ENCODE measurements at regions not wholly inside any gene's neighbourhood (a gene's known extent, or its start where the extent isn't known, plus 50 kb on each side); places are given as distances from the start of the nearest gene placed in this dataset.

DNA sequence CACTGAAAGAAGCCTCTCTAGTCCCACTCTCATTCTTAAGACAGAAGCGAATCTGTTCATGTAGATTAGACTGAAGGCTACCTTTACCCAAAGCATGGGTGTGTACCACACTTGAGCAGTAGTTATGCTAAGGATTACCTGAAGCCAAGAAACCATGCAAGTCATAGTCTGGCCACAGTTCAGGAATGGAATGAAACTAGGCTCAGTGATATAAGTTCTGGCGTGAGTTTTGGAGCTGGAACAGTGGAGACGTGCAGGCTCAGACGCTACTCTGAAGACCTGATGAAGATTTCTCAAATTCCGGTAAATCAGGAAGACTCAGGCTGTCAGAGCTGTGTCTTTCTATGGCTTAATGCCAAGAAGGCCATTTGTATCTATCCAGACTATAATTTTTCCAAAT is 219.9 kb downstream of the HDGFL1 start:
- Histone ChIP-seq H4K91ac (ENCODE audit: low read length) (no peak overlapping the region), H3K9me3 (ENCODE audit: control insufficient read depth, low read length) (peaks cover 10% of the 10 kb centered on the region), H3K14ac (ENCODE audit: low read length in 2 of 2) (no peak overlapping the region), H2BK5ac (ENCODE audit: low read depth, low read length, poor library complexity, severe bottlenecking) (no peak overlapping the region), H3K4me3 (ENCODE audit: insufficient read depth in 1 of 2, low read depth in 1 of 2, low read length in 2 of 2) (no peak overlapping the region), H3K18ac (ENCODE audit: low read depth in 1 of 2, low read length in 2 of 2) (no peak overlapping the region), H3K4me1 (ENCODE audit: control insufficient read depth, insufficient read depth, low read depth, low read length) (peaks cover 2% of the 10 kb centered on the region), H3K9ac (ENCODE audit: low read length) (no peak overlapping the region), H2BK120ac (ENCODE audit: low read depth, low read length) (no peak overlapping the region), H2BK15ac (ENCODE audit: low read depth, poor library complexity, severe bottlenecking) (no peak overlapping the region), H3K23ac (ENCODE audit: low read length in 2 of 2) (no peak overlapping the region), H3K27me3 (ENCODE audit: control insufficient read depth in 1 of 2, insufficient read depth in 1 of 2, low read length in 2 of 2) (no peaks in the 10 kb centered on the region), H3K27ac (ENCODE audit: low read length, poor library complexity, severe bottlenecking) (no peak overlapping the region), H3K4ac (ENCODE audit: low read depth in 1 of 2, low read length in 2 of 2) (no peak overlapping the region), H3K79me1 (replicated peaks; ENCODE audit: low read length, poor library complexity, severe bottlenecking) (no peaks in the 10 kb centered on the region), H3K36me3 (ENCODE audit: control insufficient read depth in 1 of 2, insufficient read depth in 2 of 2, low read depth in 1 of 2, low read length in 2 of 2) (no peaks in the 10 kb centered on the region), H3K4me2 (ENCODE audit: low read length, poor library complexity, severe bottlenecking) (no peak overlapping the region), H2AFZ (ENCODE audit: low read depth, low read length) (no peak overlapping the region), H2AK5ac (ENCODE audit: low read length, severe bottlenecking) (no peak overlapping the region), H2BK12ac (ENCODE audit: low read length in 2 of 2) (no peak overlapping the region), H4K8ac (ENCODE audit: low read length) (no peak overlapping the region)
- WGBS, result 96% methylated on average over 5 of the region's 5 CpGs
- DNase-seq, result no peak

DNA sequence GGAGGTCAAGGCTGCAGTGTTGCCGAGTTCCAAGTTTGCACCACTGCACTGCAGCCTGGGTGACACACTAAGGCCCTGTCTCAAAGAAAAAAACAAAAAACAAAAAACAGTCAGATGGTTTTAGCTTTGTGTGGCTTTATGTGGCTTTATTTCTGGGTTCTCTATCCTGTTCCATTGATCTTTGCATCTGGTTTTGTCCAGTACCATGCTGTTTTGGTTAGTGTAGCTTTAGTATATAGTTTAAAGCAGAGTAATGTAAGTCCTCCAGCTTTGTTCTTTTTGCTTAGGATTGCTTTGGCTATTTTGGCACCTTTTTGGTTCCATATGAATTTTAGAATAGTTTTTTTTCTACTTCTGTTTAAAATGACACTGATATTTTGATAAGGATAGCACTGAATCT is 225.5 kb downstream of the HDGFL1 start:
- H2BK5ac ChIP-seq (ENCODE audit: low read depth, low read length, poor library complexity, severe bottlenecking), result no peak overlapping the region
- no peaks in the 10 kb centered on the region for H3K27me3 ChIP-seq (ENCODE audit: control insufficient read depth in 1 of 2, insufficient read depth in 1 of 2, low read length in 2 of 2)
- no peaks in the 10 kb centered on the region for H3K79me1 ChIP-seq (replicated peaks; ENCODE audit: low read length, poor library complexity, severe bottlenecking)
- H2AFZ ChIP-seq (ENCODE audit: low read depth, low read length), result no peak overlapping the region
- no peak overlapping the region for H3K4me2 ChIP-seq (ENCODE audit: low read length, poor library complexity, severe bottlenecking)
- no peak overlapping the region for H3K18ac ChIP-seq (ENCODE audit: low read depth in 1 of 2, low read length in 2 of 2)
- H3K4me1 ChIP-seq (ENCODE audit: control insufficient read depth, insufficient read depth, low read depth, low read length), result no peaks in the 10 kb centered on the region
- H2AK5ac ChIP-seq (ENCODE audit: low read length, severe bottlenecking), result no peak overlapping the region
- H2BK12ac ChIP-seq (ENCODE audit: low read length in 2 of 2), result no peak overlapping the region
- H3K4me3 ChIP-seq (ENCODE audit: insufficient read depth in 1 of 2, low read depth in 1 of 2, low read length in 2 of 2), result no peak overlapping the region
- 100% methylated on average over 1 of the region's 1 CpG for WGBS
- H3K23ac ChIP-seq (ENCODE audit: low read length in 2 of 2), result no peak overlapping the region
- H4K91ac ChIP-seq (ENCODE audit: low read length), result no peak overlapping the region
- peaks cover 24% of the 10 kb centered on the region for H3K9me3 ChIP-seq (ENCODE audit: control insufficient read depth, low read length)
- no peak overlapping the region for H4K8ac ChIP-seq (ENCODE audit: low read length)
- H3K4ac ChIP-seq (ENCODE audit: low read depth in 1 of 2, low read length in 2 of 2), result no peak overlapping the region
- H3K9ac ChIP-seq (ENCODE audit: low read length), result no peak overlapping the region
- H3K36me3 ChIP-seq (ENCODE audit: control insufficient read depth in 1 of 2, insufficient read depth in 2 of 2, low read depth in 1 of 2, low read length in 2 of 2), result no peaks in the 10 kb centered on the region
- no peak overlapping the region for H3K27ac ChIP-seq (ENCODE audit: low read length, poor library complexity, severe bottlenecking)
- no peak overlapping the region for H2BK120ac ChIP-seq (ENCODE audit: low read depth, low read length)
- no peak overlapping the region for H2BK15ac ChIP-seq (ENCODE audit: low read depth, poor library complexity, severe bottlenecking)
- no peak for DNase-seq
- no peak overlapping the region for H3K14ac ChIP-seq (ENCODE audit: low read length in 2 of 2)

DNA sequence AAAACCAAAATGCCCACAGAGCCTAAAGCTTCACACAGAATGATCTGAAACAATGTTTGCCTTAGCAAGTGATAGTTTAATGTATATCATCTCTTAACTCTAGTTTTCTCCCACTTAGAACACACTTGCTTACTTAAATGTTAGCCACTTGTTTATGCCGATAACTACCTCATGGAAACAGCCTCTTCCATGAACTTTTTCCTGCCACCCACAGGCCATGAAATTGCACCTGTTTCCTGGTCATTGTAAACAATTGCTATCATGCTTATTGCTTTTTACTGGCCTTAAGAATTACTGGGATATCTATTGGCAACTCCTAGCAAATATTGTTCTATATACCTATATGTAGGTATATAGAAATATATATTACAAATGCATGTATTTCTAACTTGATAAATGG is 231.1 kb downstream of the HDGFL1 start:
- Histone ChIP-seq H3K9ac (ENCODE audit: low read length) (no peak overlapping the region), H3K4me2 (ENCODE audit: low read length, poor library complexity, severe bottlenecking) (no peak overlapping the region), H2AK5ac (ENCODE audit: low read length, severe bottlenecking) (no peak overlapping the region), H4K8ac (ENCODE audit: low read length) (no peak overlapping the region), H3K4me3 (ENCODE audit: insufficient read depth in 1 of 2, low read depth in 1 of 2, low read length in 2 of 2) (no peak overlapping the region), H2AFZ (ENCODE audit: low read depth, low read length) (no peak overlapping the region), H3K9me3 (ENCODE audit: control insufficient read depth, low read length) (peaks cover 3% of the 10 kb centered on the region), H2BK120ac (ENCODE audit: low read depth, low read length) (no peak overlapping the region), H4K91ac (ENCODE audit: low read length) (no peak overlapping the region), H3K4ac (ENCODE audit: low read depth in 1 of 2, low read length in 2 of 2) (no peak overlapping the region), H3K27me3 (ENCODE audit: control insufficient read depth in 1 of 2, insufficient read depth in 1 of 2, low read length in 2 of 2) (no peaks in the 10 kb centered on the region), H3K18ac (ENCODE audit: low read depth in 1 of 2, low read length in 2 of 2) (no peak overlapping the region), H3K4me1 (ENCODE audit: control insufficient read depth, insufficient read depth, low read depth, low read length) (no peaks in the 10 kb centered on the region), H2BK12ac (ENCODE audit: low read length in 2 of 2) (no peak overlapping the region), H2BK5ac (ENCODE audit: low read depth, low read length, poor library complexity, severe bottlenecking) (no peak overlapping the region), H3K79me1 (replicated peaks; ENCODE audit: low read length, poor library complexity, severe bottlenecking) (no peaks in the 10 kb centered on the region), H3K23ac (ENCODE audit: low read length in 2 of 2) (no peak overlapping the region), H3K14ac (ENCODE audit: low read length in 2 of 2) (no peak overlapping the region), H3K27ac (ENCODE audit: low read length, poor library complexity, severe bottlenecking) (no peak overlapping the region), H3K36me3 (ENCODE audit: control insufficient read depth in 1 of 2, insufficient read depth in 2 of 2, low read depth in 1 of 2, low read length in 2 of 2) (no peaks in the 10 kb centered on the region), H2BK15ac (ENCODE audit: low read depth, poor library complexity, severe bottlenecking) (no peak overlapping the region)
- WGBS, result 100% methylated on average over 1 of the region's 1 CpG
- DNase-seq, result no peak

DNA sequence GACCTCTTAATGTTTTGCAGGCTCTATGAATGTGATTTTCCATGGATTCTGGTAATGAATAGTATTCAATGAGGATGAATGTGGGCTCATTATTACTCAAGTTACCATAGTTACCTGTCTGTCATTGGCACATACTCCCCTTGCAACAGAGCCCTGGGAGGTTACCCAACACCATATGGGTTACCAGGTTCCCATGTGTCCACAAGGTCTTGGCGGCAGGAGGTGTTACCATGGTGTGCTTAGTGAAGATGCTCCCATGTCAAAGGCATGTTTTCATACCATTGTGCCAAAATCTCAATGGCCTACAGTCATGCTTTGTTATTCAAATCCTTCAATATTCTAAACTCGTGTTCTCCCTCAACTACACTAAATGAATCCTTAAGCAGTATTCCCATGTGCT is 232.5 kb downstream of the HDGFL1 start:
- H2BK12ac ChIP-seq (ENCODE audit: low read length in 2 of 2), result no peak overlapping the region
- no peaks in the 10 kb centered on the region for H3K9me3 ChIP-seq (ENCODE audit: control insufficient read depth, low read length)
- no peak overlapping the region for H2BK120ac ChIP-seq (ENCODE audit: low read depth, low read length)
- H3K79me1 ChIP-seq (replicated peaks; ENCODE audit: low read length, poor library complexity, severe bottlenecking), result no peaks in the 10 kb centered on the region
- H3K4me2 ChIP-seq (ENCODE audit: low read length, poor library complexity, severe bottlenecking), result no peak overlapping the region
- no peak overlapping the region for H2AK5ac ChIP-seq (ENCODE audit: low read length, severe bottlenecking)
- H3K27me3 ChIP-seq (ENCODE audit: control insufficient read depth in 1 of 2, insufficient read depth in 1 of 2, low read length in 2 of 2), result no peaks in the 10 kb centered on the region
- no peak overlapping the region for H3K9ac ChIP-seq (ENCODE audit: low read length)
- no peak overlapping the region for H2BK5ac ChIP-seq (ENCODE audit: low read depth, low read length, poor library complexity, severe bottlenecking)
- no peak overlapping the region for H4K91ac ChIP-seq (ENCODE audit: low read length)
- H3K4me1 ChIP-seq (ENCODE audit: control insufficient read depth, insufficient read depth, low read depth, low read length), result peaks cover 1% of the 10 kb centered on the region
- H3K4ac ChIP-seq (ENCODE audit: low read depth in 1 of 2, low read length in 2 of 2), result no peak overlapping the region
- no peak overlapping the region for H2AFZ ChIP-seq (ENCODE audit: low read depth, low read length)
- no peaks in the 10 kb centered on the region for H3K36me3 ChIP-seq (ENCODE audit: control insufficient read depth in 1 of 2, insufficient read depth in 2 of 2, low read depth in 1 of 2, low read length in 2 of 2)
- DNase-seq, result no peak
- H2BK15ac ChIP-seq (ENCODE audit: low read depth, poor library complexity, severe bottlenecking), result no peak overlapping the region
- H3K23ac ChIP-seq (ENCODE audit: low read length in 2 of 2), result no peak overlapping the region
- H3K14ac ChIP-seq (ENCODE audit: low read length in 2 of 2), result no peak overlapping the region
- no peak overlapping the region for H4K8ac ChIP-seq (ENCODE audit: low read length)
- H3K27ac ChIP-seq (ENCODE audit: low read length, poor library complexity, severe bottlenecking), result no peak overlapping the region
- whole genome bisulfite sequencing, result 95% methylated on average over 2 of the region's 2 CpGs
- H3K4me3 ChIP-seq (ENCODE audit: insufficient read depth in 1 of 2, low read depth in 1 of 2, low read length in 2 of 2), result no peak overlapping the region
- H3K18ac ChIP-seq (ENCODE audit: low read depth in 1 of 2, low read length in 2 of 2), result no peak overlapping the region
